ENCODE measurements at regions not wholly inside any gene's neighbourhood (a gene's known extent, or its start where the extent isn't known, plus 50 kb on each side); places are given as distances from the start of the nearest gene placed in this dataset.

DNA sequence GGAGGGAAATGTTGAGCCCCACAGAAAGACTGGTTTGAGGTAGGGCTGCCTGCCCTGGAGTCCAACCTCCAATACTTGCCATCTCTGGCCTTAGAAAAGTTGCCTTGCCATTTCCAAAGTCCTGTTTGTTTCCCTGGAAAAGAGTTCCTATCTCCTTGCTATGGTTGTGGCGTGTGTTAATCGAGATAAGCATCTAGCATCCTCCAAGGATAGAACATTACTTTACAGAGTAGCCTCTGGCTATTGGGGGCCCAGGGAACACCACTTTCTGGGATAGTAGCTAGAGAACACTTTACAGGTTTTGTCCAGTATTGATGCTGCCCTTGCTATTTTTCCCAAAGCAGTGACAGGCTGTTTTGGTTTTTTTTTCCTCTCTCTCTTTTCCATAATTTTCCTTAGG, 57.4 kb upstream of the SASH1 start:
- Histone ChIP-seq H3K4me1 (ENCODE audit: insufficient read depth, low read length) (no peaks in the 10 kb centered on the region), H3K27ac (ENCODE audit: low read depth in 1 of 2, low read length in 2 of 2) (no peak overlapping the region), H3K9me3 (ENCODE audit: control insufficient read depth in 1 of 2, insufficient read depth in 1 of 2, low read length in 2 of 2) (no peaks in the 10 kb centered on the region), H3K27me3 (ENCODE audit: control insufficient read depth in 1 of 2, insufficient read depth in 2 of 2, low read length in 2 of 2) (no peaks in the 10 kb centered on the region), H3K36me3 (ENCODE audit: insufficient read depth, low read length) (no peaks in the 10 kb centered on the region), H3K4me3 (ENCODE audit: low read length) (no peak overlapping the region)
- Mint-ChIP-seq H3K27ac (no peak overlapping the region), H3K36me3 (ENCODE audit: low read depth) (no peaks in the 10 kb centered on the region), H3K4me3 (no peak overlapping the region), H3K27me3 (peaks cover 22% of the 10 kb centered on the region), H3K9me3 (no peaks in the 10 kb centered on the region), H3K4me1 (ENCODE audit: low read depth) (no peaks in the 10 kb centered on the region)
- ATAC-seq (ENCODE audit: poor library complexity) (no peak), DNase-seq (no peak)
- CTCF ChIA-PET, result no interaction called here
- TF ChIP-seq, protein P1, sequence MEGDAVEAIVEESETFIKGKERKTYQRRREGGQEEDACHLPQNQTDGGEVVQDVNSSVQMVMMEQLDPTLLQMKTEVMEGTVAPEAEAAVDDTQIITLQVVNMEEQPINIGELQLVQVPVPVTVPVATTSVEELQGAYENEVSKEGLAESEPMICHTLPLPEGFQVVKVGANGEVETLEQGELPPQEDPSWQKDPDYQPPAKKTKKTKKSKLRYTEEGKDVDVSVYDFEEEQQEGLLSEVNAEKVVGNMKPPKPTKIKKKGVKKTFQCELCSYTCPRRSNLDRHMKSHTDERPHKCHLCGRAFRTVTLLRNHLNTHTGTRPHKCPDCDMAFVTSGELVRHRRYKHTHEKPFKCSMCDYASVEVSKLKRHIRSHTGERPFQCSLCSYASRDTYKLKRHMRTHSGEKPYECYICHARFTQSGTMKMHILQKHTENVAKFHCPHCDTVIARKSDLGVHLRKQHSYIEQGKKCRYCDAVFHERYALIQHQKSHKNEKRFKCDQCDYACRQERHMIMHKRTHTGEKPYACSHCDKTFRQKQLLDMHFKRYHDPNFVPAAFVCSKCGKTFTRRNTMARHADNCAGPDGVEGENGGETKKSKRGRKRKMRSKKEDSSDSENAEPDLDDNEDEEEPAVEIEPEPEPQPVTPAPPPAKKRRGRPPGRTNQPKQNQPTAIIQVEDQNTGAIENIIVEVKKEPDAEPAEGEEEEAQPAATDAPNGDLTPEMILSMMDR (IDR thresholded peaks at IDR 0.05), result no peak
- POLR2A ChIA-PET, result no interaction called here
- intact Hi-C loops (cut with DNase I, micrococcal nuclease), result no loop called here

DNA sequence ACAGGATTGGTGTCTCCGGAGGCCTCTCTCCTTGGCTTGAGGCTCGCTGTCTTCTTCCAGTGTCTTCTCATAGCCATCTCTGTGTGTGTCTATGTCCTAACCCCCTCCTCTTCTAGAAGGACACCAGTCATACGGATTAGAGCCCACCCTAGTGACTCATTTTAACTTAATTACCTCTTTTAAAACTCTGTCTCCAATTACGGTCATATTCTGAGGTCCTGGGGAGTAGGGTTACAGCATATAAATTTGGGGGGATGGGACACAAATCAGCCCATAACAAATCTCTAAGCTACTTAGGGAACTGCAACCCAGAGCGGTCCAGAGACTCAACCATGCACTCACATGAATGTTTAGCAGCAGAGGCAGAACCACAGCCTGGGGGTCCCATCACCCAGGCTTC, 56.1 kb upstream of the SASH1 start:
- ATAC-seq (ENCODE audit: poor library complexity) (no peak), DNase-seq (no peak)
- Histone ChIP-seq H3K9me3 (ENCODE audit: control insufficient read depth in 1 of 2, insufficient read depth in 1 of 2, low read length in 2 of 2) (no peaks in the 10 kb centered on the region), H3K4me3 (ENCODE audit: low read length) (no peak overlapping the region), H3K27me3 (ENCODE audit: control insufficient read depth in 1 of 2, insufficient read depth in 2 of 2, low read length in 2 of 2) (no peaks in the 10 kb centered on the region), H3K27ac (ENCODE audit: low read depth in 1 of 2, low read length in 2 of 2) (no peak overlapping the region), H3K36me3 (ENCODE audit: insufficient read depth, low read length) (no peaks in the 10 kb centered on the region), H3K4me1 (ENCODE audit: insufficient read depth, low read length) (no peaks in the 10 kb centered on the region)
- no peak overlapping the region for H3K27ac Mint-ChIP-seq
- ChIA-PET POLR2A (no interaction called here), CTCF (no interaction called here)
- H3K27me3 Mint-ChIP-seq, result peaks cover 13% of the 10 kb centered on the region
- H3K4me3 Mint-ChIP-seq, result no peak overlapping the region
- H3K4me1 Mint-ChIP-seq (ENCODE audit: low read depth), result no peaks in the 10 kb centered on the region
- intact Hi-C loops (cut with DNase I, micrococcal nuclease), result no loop called here
- no peaks in the 10 kb centered on the region for H3K36me3 Mint-ChIP-seq (ENCODE audit: low read depth)
- no peaks in the 10 kb centered on the region for H3K9me3 Mint-ChIP-seq
- TF ChIP-seq, protein P1 (IDR thresholded peaks at IDR 0.05), result no peak

DNA sequence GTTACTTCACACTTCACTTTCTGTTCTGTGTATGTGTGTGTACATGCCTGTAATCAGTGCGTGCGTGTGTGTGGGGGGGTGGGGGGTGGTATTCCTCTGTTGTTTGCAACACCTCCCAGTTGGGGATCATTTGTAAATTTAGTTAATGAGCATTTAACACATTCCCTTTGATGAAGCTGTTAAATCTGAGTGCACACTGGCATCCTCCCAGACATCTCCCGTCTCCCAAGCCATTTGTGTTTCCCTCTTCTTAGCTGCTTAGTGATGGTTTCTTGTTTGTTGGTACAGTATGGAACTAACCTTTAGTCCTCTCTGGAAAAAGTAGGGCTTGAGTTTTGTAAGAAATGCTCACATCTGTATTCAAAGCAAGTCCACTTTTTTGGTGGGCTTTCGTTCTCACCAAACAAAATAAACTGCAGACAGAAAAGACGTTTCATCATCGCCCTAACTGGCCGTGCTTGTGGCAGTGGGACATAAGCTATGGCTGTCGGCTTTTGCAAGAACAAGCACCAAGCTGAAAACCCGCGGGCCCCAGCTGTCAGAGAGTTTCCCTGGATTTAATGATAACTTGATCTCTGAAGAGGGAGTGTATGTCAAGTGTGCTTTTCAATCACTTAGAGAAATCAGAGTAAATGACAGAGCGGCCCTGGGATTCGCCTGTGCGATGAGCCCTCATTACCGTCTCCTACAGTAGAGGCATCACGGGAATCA, 54.9 kb upstream of the SASH1 start:
- POLR2A ChIA-PET, result no interaction called here
- H3K36me3 Mint-ChIP-seq (ENCODE audit: low read depth), result no peaks in the 10 kb centered on the region

More for the DNA sequence above, 54.9 kb upstream of the SASH1 start:
- peaks cover 19% of the 10 kb centered on the region for H3K27me3 Mint-ChIP-seq
- no peaks in the 10 kb centered on the region for H3K9me3 Mint-ChIP-seq
- CTCF ChIA-PET, result no interaction called here
- H3K4me1 Mint-ChIP-seq (ENCODE audit: low read depth), result no peaks in the 10 kb centered on the region
- no peak for DNase-seq
- Histone ChIP-seq H3K4me1 (ENCODE audit: insufficient read depth, low read length) (no peaks in the 10 kb centered on the region), H3K27me3 (ENCODE audit: control insufficient read depth in 1 of 2, insufficient read depth in 2 of 2, low read length in 2 of 2) (peaks cover 0 to 3% of the 10 kb centered on the region in 2 experiments), H3K9me3 (ENCODE audit: control insufficient read depth in 1 of 2, insufficient read depth in 1 of 2, low read length in 2 of 2) (no peaks in the 10 kb centered on the region), H3K27ac (ENCODE audit: low read depth in 1 of 2, low read length in 2 of 2) (no peak overlapping the region), H3K36me3 (ENCODE audit: insufficient read depth, low read length) (no peaks in the 10 kb centered on the region), H3K4me3 (ENCODE audit: low read length) (no peak overlapping the region)
- TF ChIP-seq, protein P1 (IDR thresholded peaks at IDR 0.05), result no peak
- intact Hi-C loops (cut with DNase I, micrococcal nuclease), result no loop called here
- no peak overlapping the region for H3K4me3 Mint-ChIP-seq
- H3K27ac Mint-ChIP-seq, result no peak overlapping the region
- ATAC-seq (ENCODE audit: poor library complexity), result no peak

Data from CD4-positive, alpha-beta T cell (primary cell).